Left lobe of liver (tissue), 2 donors: ENCODE measurements at regions not wholly inside any gene's neighbourhood (a gene's known extent, or its start where the extent isn't known, plus 50 kb on each side); places are given as distances from the start of the nearest gene placed in this dataset.

Experiments
- ATAC-seq: fragments of 200-7000 bp; cut with Tn5 transposase; one replicate; pipeline ENCODE4 v1.9.1; 2020; ENCODE audit warnings: mild to moderate bottlenecking, moderate library complexity
- DNase-seq: peaks from one replicate; pipeline ENCODE4 v3.0.0-alpha.2; 2020; ENCODE audit warnings: low spot score
- donor health status: DM: no; HTN: no; CAD: no; lungs with moderate emphysema.
- donor health status: DM: no; HTN: yes; CAD: no.

DNA sequence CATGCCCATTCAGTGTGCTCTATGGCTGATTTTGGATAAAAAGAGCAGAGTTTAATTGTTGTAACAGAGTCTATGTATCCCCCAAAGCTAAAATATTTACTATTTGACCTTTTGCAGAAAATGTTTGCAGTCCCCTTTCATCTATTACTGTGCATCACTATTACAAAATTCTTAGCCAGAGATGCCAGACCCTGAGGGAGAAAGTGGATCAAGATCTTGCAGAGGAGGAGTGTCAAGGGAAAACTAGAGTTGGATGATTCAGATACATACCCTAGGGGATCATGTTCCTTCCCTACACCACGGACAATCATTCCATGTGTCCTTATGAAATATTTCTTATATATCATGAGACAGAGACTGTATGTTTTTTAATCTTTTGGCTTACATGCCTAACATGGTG is 68.6 kb upstream of the TPRG1 start:
- DNase-seq, result no peak
- no peak for ATAC-seq

GRCh38 chr3:189108067-189108466 is 63.7 kb upstream of the TPRG1 start:
- DNase-seq (no peak), ATAC-seq (no peak)

- DNase-seq, result no peak
- no peak for ATAC-seq
Measured at GRCh38 chr3:189108735-189109134, 63.0 kb upstream of the TPRG1 start.

GRCh38 chr3:189109145-189109544 is 62.6 kb upstream of the TPRG1 start:
- ATAC-seq, result no peak
- DNase-seq, result no peak

DNA sequence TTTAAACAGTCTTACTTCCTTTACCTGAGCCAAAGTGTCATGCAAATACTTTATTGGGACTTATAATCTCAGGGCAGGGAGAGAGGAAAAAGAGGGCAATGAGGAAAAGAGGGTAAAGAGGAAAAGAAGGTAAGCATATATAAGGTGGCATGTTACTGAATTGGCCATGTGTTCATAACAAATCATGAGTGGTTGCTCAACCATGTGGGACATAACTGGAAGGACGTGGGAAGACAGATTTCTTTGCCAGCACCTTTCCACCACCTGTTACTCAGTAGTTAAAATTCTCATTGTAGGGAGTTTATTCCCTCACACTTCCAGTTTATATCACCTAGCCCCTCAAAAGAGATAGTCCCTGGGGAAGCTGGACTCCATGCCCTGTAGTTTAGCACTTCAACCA is 54.7 kb upstream of the TPRG1 start:
- ATAC-seq (no peak), DNase-seq (no peak)

- ATAC-seq, result no peak
- DNase-seq, result no peak
Measured at GRCh38 chr3:189118896-189119295, 52.9 kb upstream of the TPRG1 start.

DNA sequence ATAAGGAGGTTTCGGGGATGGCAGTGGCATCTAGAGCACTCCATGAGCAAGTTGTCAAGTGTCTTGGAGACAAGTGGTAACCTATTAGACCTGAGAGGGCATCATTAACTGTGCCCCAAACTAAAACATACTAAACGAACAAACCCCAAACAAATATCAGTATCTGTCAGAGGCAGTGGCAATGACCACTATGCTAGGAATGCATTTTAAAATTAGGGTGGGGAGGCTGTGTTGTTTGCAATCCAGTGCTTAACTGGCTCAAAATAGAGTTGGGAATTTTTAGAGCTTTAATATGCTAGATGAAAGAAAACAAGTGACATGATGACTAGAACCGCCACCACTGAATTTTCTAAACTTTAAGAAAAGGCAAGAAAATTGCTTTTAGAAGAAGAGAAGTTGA is 51.8 kb upstream of the TPRG1 start:
- DNase-seq (no peak), ATAC-seq (no peak)

DNA sequence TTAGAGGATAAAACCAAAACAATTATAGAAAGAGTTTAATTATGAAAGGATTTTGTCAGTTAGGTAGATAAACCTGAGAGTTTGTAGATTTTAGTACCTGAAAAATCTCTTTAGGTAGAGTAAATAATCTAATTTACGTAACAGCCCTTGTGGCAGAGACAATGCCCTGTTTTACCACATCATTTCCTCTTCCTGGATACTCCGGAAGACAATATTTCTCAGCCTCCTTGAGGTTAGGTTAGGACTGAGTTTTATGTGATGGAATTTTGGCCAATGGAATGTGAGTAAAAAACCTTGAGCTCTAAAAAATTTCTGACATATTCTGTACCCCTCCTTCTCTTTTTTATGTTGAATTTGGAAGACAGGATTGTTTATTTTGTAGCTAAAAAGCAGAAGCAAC is 50.7 kb upstream of the TPRG1 start:
- DNase-seq, result no peak
- no peak for ATAC-seq
